Spinal cord (tissue), 9 donors: ENCODE measurements at regions not wholly inside any gene's neighbourhood (a gene's known extent, or its start where the extent isn't known, plus 50 kb on each side); places are given as distances from the start of the nearest gene placed in this dataset.
A peak's percentile ranks its signal among the peaks of the same experiment; 100 is the strongest.
"Not testable (repeated sequence)": the region's sequence is repeated elsewhere in the genome, so short reads cannot be mapped to it uniquely, and the experiment has no call there.

ENCODE experiments used
- DNase-seq, 6 donors: peaks; one replicate each; pipeline versions ENCODE4 v3.0.0 to v3.0.0-alpha.2; 2013 to 2015; ENCODE audit warnings: low spot score in 6 of 6, low read depth in 4 of 6
- H3K27ac ChIP-seq: one replicate; pipeline ENCODE4 v1.5.1; 2013; ENCODE audit warnings: low read depth, low read length, control low read depth
- H3K27me3 ChIP-seq: one replicate; pipeline ENCODE4 v1.6.1; 2013; ENCODE audit warnings: low read length; ENCODE audit not compliant: control insufficient read depth, insufficient read depth
- H3K36me3 ChIP-seq: one replicate; pipeline ENCODE4 v1.6.1; 2013; ENCODE audit warnings: low read length; ENCODE audit not compliant: control insufficient read depth, insufficient read depth
- H3K4me1 ChIP-seq: one replicate; pipeline ENCODE4 v1.6.1; 2013; ENCODE audit warnings: low read length; ENCODE audit not compliant: control insufficient read depth, insufficient read depth
- H3K4me3 ChIP-seq: one replicate; pipeline ENCODE4 v1.5.1; 2013; ENCODE audit warnings: low read depth, low read length, control low read depth
- H3K9me3 ChIP-seq: one replicate; pipeline ENCODE4 v1.6.1; 2013; ENCODE audit warnings: low read length; ENCODE audit not compliant: control insufficient read depth, insufficient read depth
- WGBS: methylation state at CpG from one replicate; pipeline ENCODE4 v1.1.5; 2013; ENCODE audit warnings: missing lambda C conversion rate; ENCODE audit not compliant: insufficient coverage; 5-methylcytosine and 5-hydroxymethylcytosine counted together
- donor health status: healthy.

- no peaks in the 10 kb centered on the region for H3K27me3 ChIP-seq
- DNase-seq = no peak
- no peaks in the 10 kb centered on the region for H3K9me3 ChIP-seq
- H3K4me1 ChIP-seq = no peaks in the 10 kb centered on the region
- H3K36me3 ChIP-seq = no peaks in the 10 kb centered on the region
- H3K4me3 ChIP-seq = no peak overlapping the region
- 100% methylated on average over 1 of the region's 1 CpG for WGBS
- H3K27ac ChIP-seq = no peak overlapping the region
These were observed 54.6 kb downstream of the DKK1 start for GRCh38 chr10:52368725-52369124.

GRCh38 chr10:52374207-52374606, 60.1 kb downstream of the DKK1 start:
- not testable (repeated sequence) for H3K4me1 ChIP-seq, H3K36me3 ChIP-seq, H3K27me3 ChIP-seq, H3K9me3 ChIP-seq, H3K27ac ChIP-seq, DNase-seq, H3K4me3 ChIP-seq
- no CpG with 5 or more reads among the region's 2 CpGs for WGBS

GRCh38 chr10:52376694-52377354, 62.7 kb downstream of the DKK1 start:
- H3K27ac ChIP-seq = no peak overlapping the region
- no peak for DNase-seq
- no peaks in the 10 kb centered on the region for H3K4me1 ChIP-seq
- H3K36me3 ChIP-seq = no peaks in the 10 kb centered on the region
- no CpG with 5 or more reads among the region's 2 CpGs for WGBS
- no peaks in the 10 kb centered on the region for H3K27me3 ChIP-seq
- H3K4me3 ChIP-seq = no peak overlapping the region
- H3K9me3 ChIP-seq = no peaks in the 10 kb centered on the region

- no CpG with 5 or more reads among the region's 3 CpGs for WGBS
- Histone ChIP-seq H3K4me1 (no peaks in the 10 kb centered on the region), H3K36me3 (no peaks in the 10 kb centered on the region), H3K9me3 (no peaks in the 10 kb centered on the region), H3K4me3 (no peak overlapping the region), H3K27me3 (no peaks in the 10 kb centered on the region), H3K27ac (no peak overlapping the region)
- DNase-seq = no peak
These were observed 64.0 kb downstream of the DKK1 start for GRCh38 chr10:52378124-52378523.

DNA sequence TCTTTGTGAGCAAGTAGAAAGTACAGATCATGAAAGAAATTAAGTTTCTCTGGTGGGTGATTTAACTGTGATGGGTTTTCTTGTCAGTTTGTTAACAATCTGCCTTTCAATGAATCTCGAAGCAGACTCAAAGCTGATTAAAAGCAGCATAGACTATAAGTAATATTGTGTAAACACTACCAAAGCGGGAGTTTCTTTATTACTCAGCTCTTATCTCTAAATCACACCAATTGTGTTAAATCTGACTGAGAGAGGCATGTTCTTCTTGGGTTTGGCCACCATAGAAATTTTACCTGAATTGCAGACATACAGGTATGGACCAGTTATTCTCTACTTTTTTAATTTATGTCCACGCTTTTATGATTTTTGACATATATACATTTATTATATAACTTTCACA, 65.2 kb downstream of the DKK1 start:
- Histone ChIP-seq H3K27ac (no peak overlapping the region), H3K36me3 (no peaks in the 10 kb centered on the region), H3K27me3 (no peaks in the 10 kb centered on the region), H3K4me1 (no peaks in the 10 kb centered on the region), H3K4me3 (no peak overlapping the region), H3K9me3 (no peaks in the 10 kb centered on the region)
- peak in 1 of 6 donors; percentile 36 for DNase-seq
- WGBS = no CpG with 5 or more reads among the region's 3 CpGs

DNA sequence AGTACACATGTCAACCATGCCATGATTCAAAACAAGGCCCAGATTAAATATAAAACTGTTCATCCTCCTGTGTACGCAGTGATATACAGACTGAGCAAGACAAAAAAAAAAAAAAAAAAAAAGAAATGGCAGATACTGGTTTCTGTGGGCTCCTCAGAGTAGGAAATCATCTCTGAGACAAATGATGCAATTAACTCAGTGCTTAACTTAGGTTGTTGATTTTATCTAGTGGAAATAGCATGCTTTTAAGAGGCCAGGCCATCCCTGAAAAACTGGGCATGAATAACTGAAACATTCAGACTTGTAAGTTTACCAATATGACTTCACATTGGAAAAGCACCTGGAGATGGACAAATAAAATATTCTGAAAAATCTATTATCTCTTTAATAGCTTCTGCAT, 69.0 kb downstream of the DKK1 start:
- no CpG with 5 or more reads among the region's 1 CpG for WGBS
- Histone ChIP-seq H3K9me3 (no peaks in the 10 kb centered on the region), H3K4me1 (no peaks in the 10 kb centered on the region), H3K27ac (no peak overlapping the region), H3K36me3 (no peaks in the 10 kb centered on the region), H3K27me3 (no peaks in the 10 kb centered on the region), H3K4me3 (no peak overlapping the region)
- DNase-seq = peak in 1 of 6 donors; percentile 10

DNA sequence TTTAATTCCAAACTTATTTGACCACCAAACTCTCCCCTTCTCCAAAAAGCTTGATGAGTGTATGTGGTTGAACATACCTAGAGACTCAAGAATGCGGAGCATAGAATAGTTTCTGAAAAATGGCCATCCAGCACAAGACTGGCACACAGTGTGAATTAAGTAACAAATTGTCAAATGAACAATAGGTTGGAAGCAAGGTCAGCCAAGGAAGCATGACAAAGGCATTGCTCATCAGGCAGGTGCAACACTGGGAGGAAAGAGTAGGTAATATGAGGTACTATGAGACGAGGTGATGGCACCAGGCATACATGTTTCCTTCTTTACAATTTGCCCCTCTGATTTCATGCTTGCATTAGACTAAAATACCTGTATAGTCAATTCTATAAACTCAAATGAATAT, 73.7 kb downstream of the DKK1 start:
- 88% methylated on average over 1 of the region's 2 CpGs for WGBS
- H3K4me1 ChIP-seq = no peaks in the 10 kb centered on the region
- H3K27ac ChIP-seq = no peak overlapping the region
- no peaks in the 10 kb centered on the region for H3K27me3 ChIP-seq
- no peaks in the 10 kb centered on the region for H3K36me3 ChIP-seq
- DNase-seq = no peak
- H3K4me3 ChIP-seq = no peak overlapping the region
- H3K9me3 ChIP-seq = no peaks in the 10 kb centered on the region

- Histone ChIP-seq H3K9me3 (no peaks in the 10 kb centered on the region), H3K4me1 (no peaks in the 10 kb centered on the region), H3K27me3 (no peaks in the 10 kb centered on the region), H3K36me3 (no peaks in the 10 kb centered on the region), H3K4me3 (no peak overlapping the region), H3K27ac (no peak overlapping the region)
- DNase-seq = no peak
- no CpG with 5 or more reads among the region's 2 CpGs for WGBS
These were observed 76.3 kb downstream of the DKK1 start for GRCh38 chr10:52390388-52390787.

DNA sequence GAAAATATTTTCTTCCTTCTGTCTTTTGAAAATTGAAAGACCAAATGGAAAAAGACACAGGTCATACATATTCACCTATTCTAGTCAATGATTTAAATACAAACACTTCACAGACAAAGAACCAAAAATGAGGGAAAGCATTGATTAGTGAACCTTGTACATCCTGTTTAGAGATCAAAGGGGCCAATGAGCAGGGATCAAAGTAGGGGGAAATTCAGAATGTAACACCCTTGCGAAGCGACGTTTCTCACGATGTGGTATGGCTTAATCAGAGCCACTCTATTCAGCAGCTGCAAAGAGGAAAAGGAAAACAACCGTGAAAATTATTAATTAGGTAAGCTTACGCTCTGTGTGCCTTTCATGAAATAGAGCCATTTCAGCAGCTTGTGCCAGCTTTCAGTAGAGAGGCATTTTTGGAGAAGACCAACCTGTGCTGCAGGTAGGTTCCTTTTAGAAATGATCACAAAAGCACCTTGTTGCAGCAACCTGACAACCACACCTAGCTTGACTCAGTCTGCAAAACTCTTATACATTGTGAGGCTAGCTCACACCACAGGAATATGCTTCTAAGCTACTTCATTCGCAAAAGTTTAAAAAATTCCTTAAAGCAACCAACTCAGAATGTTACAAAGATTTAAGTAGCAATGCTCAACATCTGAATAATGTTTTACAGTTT, 78.0 kb downstream of the DKK1 start:
- 84% methylated on average over 5 of the region's 7 CpGs for WGBS
- H3K36me3 ChIP-seq = no peaks in the 10 kb centered on the region
- no peaks in the 10 kb centered on the region for H3K27me3 ChIP-seq
- H3K4me1 ChIP-seq = no peaks in the 10 kb centered on the region
- no peak overlapping the region for H3K4me3 ChIP-seq
- no peak for DNase-seq
- H3K9me3 ChIP-seq = no peaks in the 10 kb centered on the region
- no peak overlapping the region for H3K27ac ChIP-seq

- Histone ChIP-seq H3K27me3 (no peaks in the 10 kb centered on the region), H3K27ac (no peak overlapping the region), H3K9me3 (no peaks in the 10 kb centered on the region), H3K36me3 (no peaks in the 10 kb centered on the region), H3K4me1 (no peaks in the 10 kb centered on the region), H3K4me3 (no peak overlapping the region)
- no peak for DNase-seq
- no CpG with 5 or more reads among the region's 1 CpG for WGBS
These were observed 80.2 kb downstream of the DKK1 start for GRCh38 chr10:52394246-52394645.
